Endodermal cell (in vitro differentiated cells): ENCODE measurements at regions not wholly inside any gene's neighbourhood (a gene's known extent, or its start where the extent isn't known, plus 50 kb on each side); places are given as distances from the start of the nearest gene placed in this dataset.

Experiments
- DNase-seq: peaks from one replicate; pipeline ENCODE4 v3.0.0-alpha.2; 2017
- H3K27ac ChIP-seq: 2 replicates; pipeline ENCODE4 v1.5.1; 2013; ENCODE audit warnings: mild to moderate bottlenecking, low read depth, low read length, moderate library complexity
- H3K27me3 ChIP-seq: 2 replicates; pipeline ENCODE4 v1.6.1; 2013; ENCODE audit warnings: mild to moderate bottlenecking, low read length, moderate library complexity; ENCODE audit not compliant: insufficient read depth, control insufficient read depth, poor library complexity, severe bottlenecking
- H3K36me3 ChIP-seq: 2 replicates; pipeline ENCODE4 v1.7.0; 2013; ENCODE audit warnings: mild to moderate bottlenecking, low read length, moderate library complexity; ENCODE audit not compliant: control insufficient read depth, insufficient read depth
- H3K4me1 ChIP-seq: one replicate; pipeline ENCODE4 v1.7.0; 2013; ENCODE audit warnings: low read length; ENCODE audit not compliant: control insufficient read depth, insufficient read depth
- H3K4me3 ChIP-seq: 2 replicates; pipeline ENCODE4 v1.5.1; 2013; ENCODE audit warnings: mild to moderate bottlenecking, low read length, moderate library complexity
- H3K9ac ChIP-seq: 2 replicates; pipeline ENCODE4 v1.6.1; 2013; ENCODE audit warnings: mild to moderate bottlenecking, low read length, moderate library complexity; ENCODE audit not compliant: poor library complexity, severe bottlenecking; ENCODE audit errors: extremely low read depth
- H3K9me3 ChIP-seq: 2 replicates; pipeline ENCODE4 v1.6.1; 2013; ENCODE audit warnings: mild to moderate bottlenecking, low read length, moderate library complexity; ENCODE audit not compliant: control insufficient read depth
- H3K27ac Mint-ChIP-seq: 2 replicates; pipeline ENCODE4 v1.8.0; 2020; ENCODE audit warnings: mixed read lengths
- H3K27me3 Mint-ChIP-seq: 2 replicates; pipeline ENCODE4 v1.8.0; 2021; ENCODE audit warnings: mild to moderate bottlenecking, mixed read lengths; ENCODE audit not compliant: insufficient read depth
- H3K36me3 Mint-ChIP-seq: 2 replicates; pipeline ENCODE4 v1.8.0; 2020; ENCODE audit warnings: low read depth, mixed read lengths
- H3K4me1 Mint-ChIP-seq: 2 replicates; pipeline ENCODE4 v1.8.0; 2020; ENCODE audit warnings: mixed read lengths
- H3K4me3 Mint-ChIP-seq: 2 replicates; pipeline ENCODE4 v1.8.0; 2020; ENCODE audit warnings: mild to moderate bottlenecking, moderate library complexity, mixed read lengths
- H3K9me3 Mint-ChIP-seq: 2 replicates; pipeline ENCODE4 v1.8.0; 2020; ENCODE audit warnings: mild to moderate bottlenecking, mixed read lengths
- CTCF ChIP-seq: fragments of 200-600 bp; sonication (generic); conservative IDR thresholded peaks from 2 replicates; pipeline ENCODE4 v1.5.0; 2021; ENCODE audit warnings: antibody characterized with exemption, mild to moderate bottlenecking
- WGBS, 2 experiments: methylation state at CpG; one replicate each; pipeline versions ENCODE4 v1.1.5 to v1.1.7; 2013; ENCODE audit warnings: missing lambda C conversion rate in 2 of 2, mixed read lengths in 1 of 2; ENCODE audit not compliant: insufficient coverage in 1 of 2, insufficient read length in 1 of 2; 5-methylcytosine and 5-hydroxymethylcytosine counted together

GRCh38 chrY:15559169-15559568 lies 1034.8 kb downstream of the NLGN4Y start:
- no peaks in the 10 kb centered on the region for H3K36me3 ChIP-seq
- H3K27ac ChIP-seq: no peak overlapping the region
- no peaks in the 10 kb centered on the region for H3K4me1 Mint-ChIP-seq
- H3K4me1 ChIP-seq: peaks cover 3% of the 10 kb centered on the region
- no peak overlapping the region for H3K4me3 ChIP-seq
- H3K27ac Mint-ChIP-seq: no peak overlapping the region
- no peaks in the 10 kb centered on the region for H3K36me3 Mint-ChIP-seq
- no peak for TF ChIP-seq CTCF
- no peaks in the 10 kb centered on the region for H3K9me3 Mint-ChIP-seq
- H3K27me3 ChIP-seq: no peaks in the 10 kb centered on the region
- DNase-seq: no peak
- no peak overlapping the region for H3K4me3 Mint-ChIP-seq
- no peaks in the 10 kb centered on the region for H3K9me3 ChIP-seq
- no peak overlapping the region for H3K9ac ChIP-seq
- no peaks in the 10 kb centered on the region for H3K27me3 Mint-ChIP-seq

GRCh38 chrY:15560840-15561239 lies 1036.5 kb downstream of the NLGN4Y start:
- no peaks in the 10 kb centered on the region for H3K27me3 Mint-ChIP-seq

GRCh38 chrY:15561501-15562289 lies 1037.4 kb downstream of the NLGN4Y start:
- no peaks in the 10 kb centered on the region for H3K27me3 Mint-ChIP-seq
- H3K4me1 Mint-ChIP-seq: no peaks in the 10 kb centered on the region
- H3K27me3 ChIP-seq: no peaks in the 10 kb centered on the region
- no peaks in the 10 kb centered on the region for H3K9me3 ChIP-seq
- no peaks in the 10 kb centered on the region for H3K36me3 ChIP-seq
- no peak overlapping the region for H3K4me3 Mint-ChIP-seq
- H3K4me3 ChIP-seq: no peak overlapping the region
- H3K27ac Mint-ChIP-seq: no peak overlapping the region
- DNase-seq: no peak
- H3K4me1 ChIP-seq: peaks cover 3% of the 10 kb centered on the region
- H3K36me3 Mint-ChIP-seq: no peaks in the 10 kb centered on the region
- H3K9ac ChIP-seq: no peak overlapping the region
- no peaks in the 10 kb centered on the region for H3K9me3 Mint-ChIP-seq
- TF ChIP-seq CTCF: no peak
- 91% methylated on average over 4 of the region's 5 CpGs; no CpG with 5 or more reads in 1 of the 2 experiments for WGBS, 2 experiments
- H3K27ac ChIP-seq: no peak overlapping the region

More at GRCh38 chrY:15560840-15561239, 1036.5 kb downstream of the NLGN4Y start:
- H3K4me1 ChIP-seq: peaks cover 3% of the 10 kb centered on the region
- H3K27ac ChIP-seq: no peak overlapping the region
- Mint-ChIP-seq H3K36me3 (no peaks in the 10 kb centered on the region), H3K9me3 (no peaks in the 10 kb centered on the region), H3K4me3 (no peak overlapping the region), H3K27ac (no peak overlapping the region), H3K4me1 (no peaks in the 10 kb centered on the region)
- WGBS, 2 experiments: 93% methylated on average over 3 of the region's 3 CpGs; no CpG with 5 or more reads in 1 of the 2 experiments
- H3K36me3 ChIP-seq: no peaks in the 10 kb centered on the region
- no peaks in the 10 kb centered on the region for H3K27me3 ChIP-seq
- no peak overlapping the region for H3K9ac ChIP-seq
- TF ChIP-seq CTCF: no peak
- H3K9me3 ChIP-seq: no peaks in the 10 kb centered on the region
- H3K4me3 ChIP-seq: no peak overlapping the region
- no peak for DNase-seq
